ENCODE measurements at regions not wholly inside any gene's neighbourhood (a gene's known extent, or its start where the extent isn't known, plus 50 kb on each side); places are given as distances from the start of the nearest gene placed in this dataset.

- H3K9me3 Mint-ChIP-seq = no peaks in the 10 kb centered on the region
- H3K27ac Mint-ChIP-seq = no peak overlapping the region
- H3K4me1 ChIP-seq (ENCODE audit: control insufficient read depth, insufficient read depth, low read length) = no peaks in the 10 kb centered on the region
- H3K4me1 Mint-ChIP-seq = peaks cover 0 to 5% of the 10 kb centered on the region in 2 donors
- H3K9me3 ChIP-seq (ENCODE audit: control insufficient read depth, insufficient read depth, low read length) = no peaks in the 10 kb centered on the region
- ATAC-seq = no peak
- DNase-seq = no peak
- no peaks in the 10 kb centered on the region for H3K36me3 ChIP-seq (ENCODE audit: control insufficient read depth, insufficient read depth, low read length)
- H3K36me3 Mint-ChIP-seq = no peaks in the 10 kb centered on the region
- intact Hi-C loops (cut with micrococcal nuclease) = no loop called here
- H3K27me3 Mint-ChIP-seq (ENCODE audit: low read depth in 2 of 2) = peaks cover 29 to 36% of the 10 kb centered on the region in 2 donors
- WGBS (ENCODE audit: insufficient coverage) = 25% methylated on average over 6 of the region's 6 CpGs
- TF ChIP-seq, protein P1, sequence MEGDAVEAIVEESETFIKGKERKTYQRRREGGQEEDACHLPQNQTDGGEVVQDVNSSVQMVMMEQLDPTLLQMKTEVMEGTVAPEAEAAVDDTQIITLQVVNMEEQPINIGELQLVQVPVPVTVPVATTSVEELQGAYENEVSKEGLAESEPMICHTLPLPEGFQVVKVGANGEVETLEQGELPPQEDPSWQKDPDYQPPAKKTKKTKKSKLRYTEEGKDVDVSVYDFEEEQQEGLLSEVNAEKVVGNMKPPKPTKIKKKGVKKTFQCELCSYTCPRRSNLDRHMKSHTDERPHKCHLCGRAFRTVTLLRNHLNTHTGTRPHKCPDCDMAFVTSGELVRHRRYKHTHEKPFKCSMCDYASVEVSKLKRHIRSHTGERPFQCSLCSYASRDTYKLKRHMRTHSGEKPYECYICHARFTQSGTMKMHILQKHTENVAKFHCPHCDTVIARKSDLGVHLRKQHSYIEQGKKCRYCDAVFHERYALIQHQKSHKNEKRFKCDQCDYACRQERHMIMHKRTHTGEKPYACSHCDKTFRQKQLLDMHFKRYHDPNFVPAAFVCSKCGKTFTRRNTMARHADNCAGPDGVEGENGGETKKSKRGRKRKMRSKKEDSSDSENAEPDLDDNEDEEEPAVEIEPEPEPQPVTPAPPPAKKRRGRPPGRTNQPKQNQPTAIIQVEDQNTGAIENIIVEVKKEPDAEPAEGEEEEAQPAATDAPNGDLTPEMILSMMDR (IDR thresholded peaks at IDR 0.05) = no peak
- H3K4me3 Mint-ChIP-seq = no peak overlapping the region
- H3K4me3 ChIP-seq (ENCODE audit: low read length) = no peak overlapping the region
- H3K27ac ChIP-seq (ENCODE audit: low read length) = no peak overlapping the region
- peaks cover 3% of the 10 kb centered on the region for H3K27me3 ChIP-seq (ENCODE audit: control insufficient read depth, insufficient read depth, low read length)
Measured at GRCh38 chr20:1786486-1786885, 108.7 kb upstream of the SIRPA start.

GRCh38 chr20:1784586-1784985 lies 110.6 kb upstream of the SIRPA start:
- no peaks in the 10 kb centered on the region for H3K4me1 ChIP-seq (ENCODE audit: control insufficient read depth, insufficient read depth, low read length)
- peaks cover 0 to 5% of the 10 kb centered on the region in 2 donors for H3K4me1 Mint-ChIP-seq
- no peak overlapping the region for H3K4me3 ChIP-seq (ENCODE audit: low read length)
- peaks cover 35 to 46% of the 10 kb centered on the region in 2 donors for H3K27me3 Mint-ChIP-seq (ENCODE audit: low read depth in 2 of 2)
- H3K27ac ChIP-seq (ENCODE audit: low read length) = no peak overlapping the region
- H3K9me3 Mint-ChIP-seq = no peaks in the 10 kb centered on the region
- ATAC-seq = no peak
- H3K36me3 ChIP-seq (ENCODE audit: control insufficient read depth, insufficient read depth, low read length) = no peaks in the 10 kb centered on the region
- TF ChIP-seq, protein P1 (IDR thresholded peaks at IDR 0.05) = no peak
- no peaks in the 10 kb centered on the region for H3K9me3 ChIP-seq (ENCODE audit: control insufficient read depth, insufficient read depth, low read length)
- no peak for DNase-seq
- H3K4me3 Mint-ChIP-seq = no peak overlapping the region
- no peaks in the 10 kb centered on the region for H3K36me3 Mint-ChIP-seq
- intact Hi-C loops (cut with micrococcal nuclease) = no loop called here
- WGBS (ENCODE audit: insufficient coverage) = 80% methylated on average over 4 of the region's 4 CpGs
- peaks cover 3% of the 10 kb centered on the region for H3K27me3 ChIP-seq (ENCODE audit: control insufficient read depth, insufficient read depth, low read length)
- no peak overlapping the region for H3K27ac Mint-ChIP-seq

DNA sequence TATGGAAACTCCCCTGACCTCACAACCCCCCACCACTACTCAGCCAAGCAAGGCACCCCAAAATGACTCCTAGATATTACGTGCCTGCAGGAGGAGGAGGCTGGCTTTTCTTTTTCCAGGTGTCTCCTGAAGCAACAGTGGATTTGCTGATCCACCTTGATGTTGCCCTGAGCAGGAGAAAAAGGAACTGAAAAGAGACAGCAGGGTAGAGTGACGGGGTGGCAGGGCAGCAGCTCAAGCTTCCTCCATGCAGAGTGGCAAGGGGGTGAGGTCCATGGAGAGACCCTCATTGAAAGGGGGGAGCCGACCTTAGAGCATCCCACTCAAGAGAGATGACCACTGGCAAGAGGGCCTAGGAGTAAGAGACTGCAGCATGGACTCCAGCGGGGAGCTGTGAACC lies 112.0 kb upstream of the SIRPA start:
- WGBS (ENCODE audit: insufficient coverage) = 63% methylated on average over 4 of the region's 4 CpGs
- H3K4me3 ChIP-seq (ENCODE audit: low read length) = no peak overlapping the region
- Mint-ChIP-seq H3K27me3 (ENCODE audit: low read depth in 2 of 2) (peaks cover 33 to 43% of the 10 kb centered on the region in 2 donors), H3K27ac (no peak overlapping the region), H3K4me1 (peaks cover 0 to 5% of the 10 kb centered on the region in 2 donors), H3K4me3 (no peak overlapping the region), H3K36me3 (no peaks in the 10 kb centered on the region), H3K9me3 (no peaks in the 10 kb centered on the region)
- H3K9me3 ChIP-seq (ENCODE audit: control insufficient read depth, insufficient read depth, low read length) = no peaks in the 10 kb centered on the region
- intact Hi-C loops (cut with micrococcal nuclease) = no loop called here
- no peaks in the 10 kb centered on the region for H3K36me3 ChIP-seq (ENCODE audit: control insufficient read depth, insufficient read depth, low read length)
- no peaks in the 10 kb centered on the region for H3K4me1 ChIP-seq (ENCODE audit: control insufficient read depth, insufficient read depth, low read length)
- H3K27me3 ChIP-seq (ENCODE audit: control insufficient read depth, insufficient read depth, low read length) = peaks cover 3% of the 10 kb centered on the region
- no peak for DNase-seq
- TF ChIP-seq, protein P1 (IDR thresholded peaks at IDR 0.05) = no peak
- no peak overlapping the region for H3K27ac ChIP-seq (ENCODE audit: low read length)
- ATAC-seq = no peak

DNA sequence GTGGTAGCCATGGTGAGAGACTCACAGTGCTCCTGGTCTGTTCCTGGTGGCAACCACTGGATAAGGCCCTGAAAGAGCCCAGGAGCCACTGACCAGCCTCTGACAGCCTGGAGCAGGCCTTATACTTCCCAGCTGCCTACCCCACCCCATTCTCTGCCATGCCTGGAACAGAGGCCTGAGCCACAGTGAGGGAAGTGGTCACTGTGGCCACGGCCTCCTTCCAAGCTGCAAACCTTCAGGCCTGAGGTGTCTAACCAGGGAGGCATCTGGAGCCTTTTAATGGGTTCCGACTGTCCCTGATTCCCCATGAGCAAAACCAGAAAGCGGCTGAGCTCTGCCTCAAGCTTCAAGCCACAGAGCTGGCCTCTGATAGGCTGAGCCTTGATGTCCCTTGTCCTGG lies 113.0 kb upstream of the SIRPA start:
- no peaks in the 10 kb centered on the region for H3K36me3 Mint-ChIP-seq
- ATAC-seq = no peak
- H3K27me3 Mint-ChIP-seq (ENCODE audit: low read depth in 2 of 2) = peaks cover 30 to 32% of the 10 kb centered on the region in 2 donors
- no peaks in the 10 kb centered on the region for H3K9me3 Mint-ChIP-seq
- no peak overlapping the region for H3K4me3 Mint-ChIP-seq
- Histone ChIP-seq H3K27ac (ENCODE audit: low read length) (no peak overlapping the region), H3K4me1 (ENCODE audit: control insufficient read depth, insufficient read depth, low read length) (peaks cover 3% of the 10 kb centered on the region), H3K36me3 (ENCODE audit: control insufficient read depth, insufficient read depth, low read length) (no peaks in the 10 kb centered on the region), H3K27me3 (ENCODE audit: control insufficient read depth, insufficient read depth, low read length) (no peaks in the 10 kb centered on the region), H3K4me3 (ENCODE audit: low read length) (no peak overlapping the region), H3K9me3 (ENCODE audit: control insufficient read depth, insufficient read depth, low read length) (no peaks in the 10 kb centered on the region)
- WGBS (ENCODE audit: insufficient coverage) = 67% methylated on average over 3 of the region's 3 CpGs
- H3K27ac Mint-ChIP-seq = no peak overlapping the region
- peaks cover 4 to 9% of the 10 kb centered on the region in 2 donors for H3K4me1 Mint-ChIP-seq
- DNase-seq = no peak
- intact Hi-C loops (cut with micrococcal nuclease) = no loop called here
- TF ChIP-seq, protein P1 (IDR thresholded peaks at IDR 0.05) = no peak

All from natural killer cell (primary cell).